A172 (cell line): ENCODE measurements at regions not wholly inside any gene's neighbourhood (a gene's known extent, or its start where the extent isn't known, plus 50 kb on each side); places are given as distances from the start of the nearest gene placed in this dataset.

ENCODE experiments used
- DNase-seq: peaks from one replicate; pipeline ENCODE4 v3.0.0-alpha.2; 2015; ENCODE audit warnings: low spot score

DNA sequence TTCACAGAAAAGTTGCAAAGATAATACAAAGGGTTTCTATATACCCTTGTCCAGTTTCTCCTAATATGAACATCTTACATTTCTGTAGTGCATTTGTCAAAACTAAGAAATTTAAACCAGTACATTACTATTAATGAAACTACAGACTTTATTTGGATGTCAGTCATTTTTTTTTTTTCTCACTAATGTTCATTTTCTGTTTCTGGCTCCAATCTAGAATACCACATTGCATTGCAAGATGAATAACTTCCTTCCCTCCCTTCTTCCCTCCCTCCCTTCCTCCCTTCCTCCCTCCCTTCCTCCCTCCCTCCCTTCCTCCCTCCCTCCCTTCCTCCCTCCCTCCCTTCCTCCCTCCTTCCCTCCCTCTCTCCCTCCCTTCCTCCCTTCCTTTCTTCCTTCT is 509.2 kb upstream of the MCTP2 start:
- no peak for DNase-seq

DNA sequence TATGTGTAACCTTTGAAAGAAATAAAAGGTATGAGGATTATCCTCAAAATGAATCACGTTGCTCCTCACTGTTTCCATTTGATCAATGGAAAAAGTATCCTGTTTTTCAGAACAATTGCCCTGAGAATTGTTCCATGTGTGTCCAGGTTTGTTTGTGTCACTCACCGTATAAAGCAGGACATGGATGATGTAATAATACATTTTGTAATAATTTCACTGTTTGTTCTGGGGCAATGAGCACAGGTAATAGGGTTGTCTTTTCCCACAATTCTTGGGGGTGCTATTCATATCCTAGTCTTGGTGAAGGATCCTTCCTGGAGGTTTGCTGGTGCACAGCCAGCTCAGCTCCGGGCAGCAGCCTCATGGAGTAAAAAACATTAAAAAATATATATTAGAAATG is 510.8 kb upstream of the MCTP2 start:
- no peak for DNase-seq

DNA sequence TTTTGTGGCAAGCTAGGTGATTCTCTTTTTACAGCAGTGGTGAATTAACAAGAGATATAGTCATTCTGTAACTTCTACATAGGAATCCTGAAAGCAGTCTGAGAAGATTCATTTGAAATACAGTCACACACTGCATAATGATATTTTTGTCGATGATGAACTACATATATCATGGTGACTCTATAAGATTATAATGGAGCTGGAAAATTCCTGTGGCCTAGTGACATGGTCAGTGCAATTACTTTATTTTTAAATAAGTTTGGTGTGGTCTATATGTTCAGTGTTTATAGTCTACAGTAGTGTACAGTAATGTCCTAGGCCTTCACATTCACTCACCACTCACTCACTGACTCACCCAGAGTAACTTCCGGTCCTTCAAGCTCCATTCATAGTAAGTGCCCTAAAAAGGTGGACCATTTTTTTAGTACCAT is 511.4 kb upstream of the MCTP2 start:
- no peak for DNase-seq

DNA sequence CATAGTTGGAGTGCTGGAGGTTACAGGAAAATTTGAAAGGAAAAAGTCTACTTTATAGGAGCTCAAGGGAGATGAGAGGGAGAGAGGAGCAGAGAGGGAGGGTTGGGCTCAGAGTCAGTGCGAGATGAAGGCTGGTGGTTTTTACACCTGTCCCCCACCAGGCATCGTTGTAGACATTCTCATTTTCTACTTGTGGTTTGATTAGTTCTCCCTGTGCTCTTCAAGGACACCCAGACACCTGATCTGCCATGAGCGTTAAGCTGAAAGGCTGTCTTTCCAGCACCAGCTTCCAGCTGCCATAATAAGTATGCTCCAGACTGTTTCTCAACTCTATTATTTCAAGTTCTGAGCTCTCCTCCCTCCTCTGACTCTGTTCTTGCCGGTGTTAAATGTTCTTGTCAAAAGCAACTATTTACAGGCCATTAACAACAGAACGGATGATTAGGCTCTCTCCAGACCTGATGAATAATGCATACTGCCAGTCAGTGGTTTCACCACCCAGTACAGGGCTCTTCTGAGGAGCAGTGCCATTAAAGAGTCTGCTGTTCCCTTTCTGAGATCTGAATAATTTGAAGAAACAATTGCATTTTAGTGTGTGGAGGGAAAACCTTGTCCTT is 514.6 kb upstream of the MCTP2 start:
- DNase-seq: no peak

DNA sequence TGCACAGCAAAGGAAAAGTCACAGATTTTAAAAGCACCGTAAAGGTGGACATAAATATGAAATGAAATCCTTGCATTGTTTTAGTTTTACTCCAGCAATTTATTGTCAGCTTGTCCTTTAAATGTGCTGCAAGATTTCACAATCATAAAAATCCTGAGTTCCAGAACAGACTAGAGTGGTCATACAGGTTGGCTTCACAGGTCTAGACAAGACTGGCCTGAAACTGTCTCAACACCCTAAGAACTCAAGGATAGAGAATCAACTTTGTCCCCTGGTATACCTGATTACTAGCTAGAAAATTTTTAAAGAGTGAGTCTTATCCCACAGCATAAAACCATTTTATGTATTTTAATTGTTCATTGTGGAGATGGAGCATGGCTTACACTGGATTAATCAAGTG is 521.7 kb upstream of the MCTP2 start:
- DNase-seq: no peak

DNA sequence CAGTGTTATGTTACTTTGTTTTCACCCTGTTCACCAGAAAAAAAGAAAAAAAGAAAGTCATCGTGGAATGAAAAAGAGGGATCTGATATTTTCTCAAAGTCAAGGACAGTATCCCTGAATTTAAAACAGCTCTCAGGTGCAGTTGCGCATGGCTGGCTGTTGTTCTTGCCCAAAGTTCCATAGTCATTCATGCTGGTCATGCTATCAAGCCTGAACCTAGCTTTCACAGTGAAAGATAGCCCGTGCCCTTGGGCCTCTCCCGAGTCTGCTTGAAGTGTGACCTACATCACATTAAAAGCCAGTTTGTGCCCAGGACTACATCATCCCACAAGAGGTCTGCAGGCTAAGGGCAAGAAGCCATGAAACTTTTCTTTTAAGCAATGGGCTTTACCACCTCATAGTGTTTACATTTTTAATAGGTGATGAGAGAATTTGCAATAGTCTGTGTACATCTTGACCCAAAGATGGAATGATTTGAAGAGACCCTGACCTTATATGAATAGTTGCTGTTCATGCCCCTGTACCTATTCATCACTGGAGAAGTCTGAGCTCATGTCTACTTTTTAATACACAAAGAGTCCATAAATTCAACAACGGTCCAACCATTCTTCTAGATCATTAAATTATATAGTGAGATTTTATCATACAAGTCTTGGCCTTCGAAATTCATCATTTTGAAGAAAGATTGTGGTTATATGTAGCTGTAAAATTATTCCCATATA is 522.5 kb upstream of the MCTP2 start:
- no peak for DNase-seq

DNA sequence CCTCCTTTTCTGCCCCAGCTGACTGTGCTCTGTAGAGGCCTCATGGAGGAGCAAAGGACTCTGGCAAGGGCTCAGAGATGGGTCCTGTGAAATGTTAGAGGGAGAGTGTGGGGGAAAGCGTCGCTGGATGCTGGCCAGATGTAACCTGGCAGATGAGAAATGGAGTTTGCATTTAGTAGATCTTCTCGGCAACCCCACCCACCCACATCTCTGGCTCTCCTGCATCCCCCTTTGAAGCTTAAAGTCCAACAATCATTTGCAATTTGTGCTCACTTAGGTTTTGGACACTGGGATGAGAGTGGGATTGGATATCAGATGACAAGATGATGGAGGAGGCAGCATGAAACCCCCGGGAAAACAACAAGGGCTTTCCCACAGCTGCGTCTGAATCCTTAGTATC is 523.6 kb upstream of the MCTP2 start:
- no peak for DNase-seq

DNA sequence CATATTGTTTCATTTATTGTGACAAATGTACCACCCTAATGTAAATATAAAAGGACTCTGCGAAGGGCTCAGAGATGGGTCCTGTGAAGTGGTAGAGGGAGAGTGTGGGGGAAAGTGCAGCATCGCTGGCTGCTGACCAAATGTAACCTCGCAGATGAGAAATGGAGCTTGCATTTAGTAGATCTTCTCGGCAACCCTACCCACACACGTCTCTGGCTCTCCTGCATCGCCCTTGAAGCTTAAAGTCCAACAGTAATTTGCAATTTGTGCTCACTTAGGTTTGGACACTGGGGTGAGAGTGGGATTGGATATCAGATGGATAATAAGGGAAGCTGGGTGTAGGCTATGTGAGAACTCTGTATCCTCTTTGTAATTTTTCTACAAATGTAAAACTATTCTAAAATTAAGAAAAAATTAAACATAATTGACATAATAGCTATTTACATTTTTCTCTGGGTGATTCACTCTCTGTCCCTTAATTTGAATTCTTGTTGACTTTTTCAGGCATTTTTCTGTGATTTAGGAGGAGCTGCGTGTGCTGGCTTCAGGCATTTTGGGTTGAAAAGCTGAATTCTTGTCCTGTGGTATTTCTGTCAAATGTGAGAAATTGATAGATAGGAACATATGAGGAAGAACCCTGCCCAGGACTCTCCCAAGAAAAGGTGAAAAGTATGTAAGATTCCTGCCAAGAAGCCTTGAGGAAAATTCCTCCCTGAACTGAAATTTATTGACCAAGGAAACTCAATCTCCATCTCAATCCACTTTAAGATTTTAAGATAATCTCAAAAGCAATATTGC is 524.7 kb upstream of the MCTP2 start:
- DNase-seq: no peak

DNA sequence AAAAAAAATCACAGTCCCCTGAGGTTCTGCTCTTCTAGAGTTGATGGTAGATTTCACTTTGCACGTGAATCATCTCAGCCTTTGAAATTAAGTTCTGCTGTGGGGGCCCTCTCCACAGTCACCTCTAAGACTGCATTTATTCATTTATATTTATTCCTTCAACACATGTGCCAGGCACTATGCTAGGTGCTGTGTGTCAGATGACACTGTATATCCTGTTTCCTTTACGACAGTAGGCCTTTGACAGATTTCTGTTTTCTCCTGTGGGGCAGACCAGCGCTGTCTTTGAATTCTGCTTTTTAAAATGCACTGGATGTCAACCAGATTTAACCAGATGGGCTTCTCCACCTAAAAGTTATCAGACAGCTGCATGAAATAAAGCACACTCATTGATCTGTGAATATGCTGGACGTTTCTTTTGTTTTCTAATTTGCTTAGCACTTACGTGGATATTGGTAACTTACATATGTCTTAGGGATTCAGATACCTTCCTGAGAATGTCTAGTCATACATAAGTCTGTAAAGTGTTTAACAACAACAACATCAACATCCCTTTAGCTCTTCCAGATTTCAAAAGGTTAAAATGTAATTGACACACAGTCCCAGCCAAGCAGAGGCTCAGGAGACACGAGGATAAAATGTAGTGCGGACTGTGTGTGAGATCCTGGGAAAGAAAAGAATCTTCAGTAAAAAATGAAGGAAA is 525.5 kb upstream of the MCTP2 start:
- DNase-seq: no peak

DNA sequence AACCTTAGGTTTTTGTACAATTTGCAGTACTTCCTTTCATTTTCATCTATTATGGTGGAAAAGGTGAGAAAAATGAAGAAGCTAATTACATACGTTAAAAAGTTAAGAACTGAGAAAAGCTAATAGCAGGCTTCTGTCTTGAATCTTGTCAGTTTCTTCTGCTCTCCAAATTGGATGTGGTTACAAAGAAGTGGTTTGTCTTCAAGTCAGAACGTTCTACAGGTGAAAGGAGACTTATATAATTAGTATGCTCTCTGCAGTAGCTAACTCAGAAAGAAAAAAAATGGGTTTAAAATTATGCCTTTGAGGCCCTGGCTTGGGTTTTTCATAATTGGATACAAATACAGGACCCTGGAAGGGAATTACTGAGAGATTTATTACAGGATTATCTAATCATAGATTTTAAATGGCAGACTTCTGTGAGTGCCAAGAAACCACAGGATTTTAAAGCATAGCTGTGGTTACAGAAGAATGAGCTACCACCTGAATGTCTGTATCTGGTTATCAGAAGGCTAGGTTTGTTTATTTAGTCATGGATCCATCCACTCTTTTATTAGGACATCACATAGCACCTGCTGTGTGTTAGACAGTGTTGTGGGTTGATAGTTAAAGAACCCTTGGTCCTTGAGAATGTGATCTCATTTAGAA is 528.1 kb upstream of the MCTP2 start:
- DNase-seq: no peak

DNA sequence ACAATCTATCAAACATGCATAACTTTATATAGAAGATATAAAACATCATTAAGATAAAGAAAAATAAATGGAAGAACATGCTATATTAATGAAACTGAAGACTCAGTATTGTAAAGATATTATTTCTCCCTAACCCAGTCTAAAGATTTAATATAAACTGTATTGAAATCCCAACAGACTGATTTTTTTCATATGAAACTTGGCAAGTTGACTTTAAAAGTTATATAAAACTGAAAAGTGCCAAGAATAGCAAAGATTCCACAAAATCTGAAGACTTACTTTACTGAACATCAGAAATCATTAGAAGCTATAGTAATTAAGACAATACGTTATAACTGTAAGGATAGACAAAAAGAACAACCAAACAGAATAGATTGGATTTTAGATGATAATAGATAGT is 531.3 kb upstream of the MCTP2 start:
- no peak for DNase-seq

DNA sequence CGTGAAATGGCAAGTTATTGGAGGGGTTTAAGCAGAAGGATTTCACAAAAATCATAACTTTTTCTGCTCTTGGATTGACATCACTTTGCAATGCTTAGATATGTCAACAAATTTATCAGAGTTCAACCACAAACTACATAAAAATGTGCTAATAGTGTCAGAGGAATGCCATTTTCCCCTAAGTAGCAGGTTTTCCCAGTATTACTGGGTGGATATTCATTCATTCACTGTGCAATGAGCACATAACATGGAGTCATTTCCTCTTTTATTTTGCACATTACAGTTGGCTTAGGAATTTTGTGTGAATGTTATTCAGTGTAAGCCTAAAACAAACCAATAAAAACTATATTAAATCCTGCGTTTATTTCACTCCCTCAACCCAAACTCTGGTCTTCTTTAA is 537.3 kb upstream of the MCTP2 start:
- DNase-seq: no peak

DNA sequence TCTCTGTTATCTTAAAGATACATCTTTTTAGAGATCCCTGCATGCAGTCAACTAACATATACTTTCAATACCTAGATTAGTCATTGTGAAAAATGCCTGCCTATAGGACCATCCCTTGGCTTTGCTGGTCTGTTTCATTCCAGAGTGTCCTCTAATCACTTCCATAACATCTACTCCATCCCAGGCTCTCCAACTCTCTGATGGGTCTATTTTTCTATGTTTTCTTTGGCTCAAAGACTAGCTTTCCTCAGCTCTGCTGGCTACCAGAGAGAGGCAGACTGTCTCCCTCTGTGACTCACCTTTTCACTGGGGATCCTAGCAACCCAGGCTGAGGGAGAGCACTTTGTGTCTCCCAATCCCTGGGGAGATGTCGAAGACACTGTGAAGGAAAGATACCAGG is 547.7 kb upstream of the MCTP2 start:
- DNase-seq: no peak

DNA sequence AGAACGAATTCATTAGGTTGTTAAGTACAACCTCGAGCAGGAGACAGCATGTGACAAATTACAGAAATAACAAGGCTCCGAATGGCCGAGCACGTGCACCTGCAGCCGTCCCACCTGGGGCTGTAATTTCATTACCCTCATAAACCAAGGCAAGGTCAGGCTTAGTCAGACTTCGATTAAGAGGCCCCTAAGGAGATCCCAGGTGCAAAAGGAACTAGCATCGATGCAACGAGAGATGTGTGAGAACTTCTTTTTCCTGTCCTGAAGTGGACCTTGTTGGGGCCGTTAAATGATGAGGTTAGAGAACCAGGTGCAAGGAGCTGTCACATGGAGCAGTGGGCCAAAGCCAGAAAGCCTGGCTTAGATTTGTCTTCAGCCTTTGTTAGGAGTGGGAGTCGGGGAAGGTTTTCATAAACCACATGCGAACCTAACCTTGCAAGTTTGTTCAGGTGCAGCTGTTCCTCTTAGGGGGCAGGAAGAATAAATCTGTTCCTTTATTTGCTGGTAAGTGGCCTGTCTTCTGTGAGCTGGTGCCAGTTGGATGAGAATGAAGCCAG is 559.9 kb upstream of the MCTP2 start:
- DNase-seq: no peak

DNA sequence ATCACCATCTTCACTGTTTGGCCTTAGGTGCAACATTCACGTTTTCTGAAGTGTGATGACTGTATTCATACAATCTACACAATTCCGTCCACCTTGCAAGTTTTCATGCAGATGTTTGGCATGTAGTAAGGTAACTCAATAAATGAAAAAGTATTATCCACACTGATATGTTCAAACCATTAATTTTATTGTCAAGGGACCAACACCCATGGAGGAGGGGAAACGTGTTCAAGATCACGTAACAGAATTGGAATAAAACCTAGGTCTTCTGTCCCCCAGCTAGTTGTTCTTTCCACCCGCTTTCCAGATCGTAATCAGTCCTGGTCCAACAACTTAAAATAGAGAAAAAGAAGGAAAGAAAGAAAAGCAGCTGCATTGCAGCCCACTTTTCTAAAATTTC is 560.4 kb upstream of the MCTP2 start:
- DNase-seq: no peak

DNA sequence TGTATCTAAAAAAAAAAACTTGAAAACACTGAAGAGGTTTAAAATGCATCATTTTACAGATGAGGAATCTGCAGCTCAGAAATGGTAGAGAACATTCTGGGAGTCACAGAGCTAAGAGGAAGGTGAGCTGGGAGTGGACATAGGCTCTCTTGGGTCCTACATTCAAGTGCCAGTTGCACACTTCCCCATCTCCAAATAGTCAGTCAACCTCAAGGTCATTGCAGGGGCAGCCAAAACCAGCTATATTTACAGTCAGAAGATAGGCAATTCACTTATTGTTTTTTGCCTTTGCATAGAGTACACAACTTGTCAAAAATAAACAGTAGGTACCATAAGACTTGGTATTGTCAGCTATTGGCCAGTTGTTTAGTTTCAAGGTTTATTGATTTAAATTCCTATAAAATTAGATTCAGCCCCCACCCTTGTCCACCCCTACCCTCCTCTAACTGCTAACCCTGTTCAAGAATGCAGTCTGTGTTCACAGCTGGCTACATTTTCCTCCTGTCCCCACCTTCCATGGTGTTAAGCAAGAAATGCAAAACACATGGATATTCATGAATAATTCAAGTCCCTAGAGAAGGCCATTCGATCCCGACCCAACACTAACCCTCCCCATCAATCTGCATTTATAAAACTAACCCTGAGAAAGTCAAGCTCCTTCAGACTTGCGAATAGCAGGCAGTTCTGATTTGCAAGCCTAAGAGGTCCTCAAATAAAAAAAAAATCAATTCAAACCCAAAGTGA is 567.0 kb upstream of the MCTP2 start:
- no peak for DNase-seq

DNA sequence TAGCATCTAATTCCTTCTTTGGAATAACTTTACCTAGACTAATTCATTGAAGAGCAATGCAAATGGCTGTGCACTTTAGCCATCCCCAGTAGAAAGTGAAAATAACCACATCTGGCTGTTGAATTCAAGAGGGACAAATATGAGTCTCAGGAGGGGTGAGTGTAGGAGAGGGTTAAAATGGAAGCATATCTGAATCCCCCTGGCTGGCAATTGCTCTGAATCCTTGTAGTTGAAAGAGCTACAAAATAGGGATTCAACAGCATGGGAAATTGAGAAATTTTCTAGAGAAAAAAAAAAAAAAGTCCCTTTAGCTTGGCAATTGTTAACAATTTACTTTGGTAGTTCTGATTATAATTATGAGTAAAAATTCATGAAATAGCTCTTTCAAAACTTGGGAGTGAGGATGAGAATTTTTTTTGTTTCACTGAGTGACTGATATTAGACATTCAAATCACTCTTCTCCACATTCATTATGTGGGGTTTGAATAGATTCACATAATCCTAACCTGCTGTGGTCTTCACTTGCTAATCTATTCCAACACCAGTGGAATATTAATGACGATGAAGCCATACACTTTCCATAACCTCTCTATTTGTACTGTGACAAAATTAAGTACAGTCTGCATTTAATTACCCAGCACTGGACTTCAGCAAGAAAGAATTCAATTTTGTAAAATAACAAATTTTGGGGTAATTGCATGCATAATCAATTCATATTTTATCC is 569.0 kb upstream of the MCTP2 start:
- no peak for DNase-seq

DNA sequence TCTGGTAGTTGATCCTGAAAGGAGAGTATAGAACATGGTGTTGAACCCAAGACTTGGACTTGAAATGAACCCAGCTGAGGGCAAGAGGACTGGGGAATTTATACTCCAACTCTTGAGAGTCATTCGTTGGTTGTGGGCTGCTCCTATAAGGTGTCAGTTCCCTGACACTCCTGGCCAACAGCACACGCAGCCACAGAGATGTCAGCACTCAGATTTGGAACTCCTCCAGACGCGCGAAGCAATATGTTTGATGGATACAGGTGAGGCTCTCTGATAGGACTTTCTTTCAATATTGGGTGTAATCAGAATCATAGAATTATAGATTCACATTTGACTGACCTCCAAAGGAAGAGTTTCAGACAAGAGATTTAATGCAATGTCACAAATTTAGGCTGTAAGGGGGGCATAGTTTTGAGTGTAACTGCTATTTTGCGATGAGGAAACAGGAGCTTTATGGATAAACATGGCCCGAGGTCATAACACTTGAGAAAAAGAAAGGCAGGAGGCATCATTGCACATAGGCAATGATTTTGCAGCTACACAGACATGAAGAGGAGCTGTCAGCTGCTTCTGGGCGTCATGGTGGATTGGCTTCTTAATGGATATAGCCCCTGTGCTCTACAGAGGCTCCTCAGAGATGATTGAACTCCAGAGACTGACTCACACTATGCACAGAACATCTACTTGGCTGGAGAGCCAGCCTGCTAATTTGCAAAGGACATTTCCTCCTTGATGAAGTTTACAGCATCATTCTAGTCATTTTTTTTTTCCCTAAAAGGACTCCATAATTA is 569.2 kb upstream of the RGMA start:
- DNase-seq: no peak

DNA sequence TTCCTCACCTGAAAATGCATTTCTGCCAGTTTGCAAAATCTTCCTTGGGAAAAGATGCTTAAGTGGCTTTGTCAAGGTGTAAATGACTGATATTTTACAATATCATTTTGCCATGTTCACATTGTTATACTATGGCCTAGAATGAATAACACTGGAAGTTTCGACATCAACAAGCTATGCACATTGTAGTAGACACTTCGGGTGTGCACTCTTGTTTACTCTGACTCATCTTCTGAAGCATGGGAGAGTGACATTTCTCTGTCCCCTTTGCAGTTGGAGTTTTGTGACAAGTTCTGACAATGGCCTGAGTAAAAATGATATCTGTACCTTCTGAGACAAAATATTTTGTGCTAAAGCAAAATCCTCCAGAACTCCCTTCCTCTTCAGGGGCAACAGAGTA is 567.0 kb upstream of the RGMA start:
- no peak for DNase-seq
